ENCODE measurements at regions not wholly inside any gene's neighbourhood (a gene's known extent, or its start where the extent isn't known, plus 50 kb on each side); places are given as distances from the start of the nearest gene placed in this dataset.

DNA sequence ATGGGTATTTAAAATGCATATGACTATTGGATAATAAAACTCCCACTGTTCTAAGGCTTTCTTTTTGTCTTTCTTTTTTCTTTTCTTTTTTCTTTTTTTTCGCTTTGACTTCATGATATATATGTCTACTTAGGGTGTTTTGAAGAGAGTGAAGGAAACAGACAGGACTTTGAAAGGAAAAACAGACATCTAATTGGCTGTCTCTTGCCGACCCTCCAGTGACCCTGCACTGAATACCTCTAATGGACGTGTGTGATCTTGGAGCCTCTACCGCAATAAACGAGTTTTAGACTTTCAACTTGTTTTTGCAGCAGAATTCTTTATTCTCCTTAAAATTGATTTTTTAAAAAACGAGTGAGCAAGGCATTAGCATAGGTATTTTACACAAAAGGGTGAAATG is 158.1 kb upstream of the NR2F2 start:
- no peak overlapping the region for H3K4me2 ChIP-seq (ENCODE audit: insufficient read depth, low read length)
- H3K27ac ChIP-seq (ENCODE audit: low read length): no peak overlapping the region
- H2AFZ ChIP-seq (ENCODE audit: low read depth, low read length): no peak overlapping the region
- no peak for TF ChIP-seq EZH2 (IDR thresholded peaks at IDR 0.05; ENCODE audit: borderline replicate concordance, low read depth, low read length, severe bottlenecking)
- TF ChIP-seq, protein P1, sequence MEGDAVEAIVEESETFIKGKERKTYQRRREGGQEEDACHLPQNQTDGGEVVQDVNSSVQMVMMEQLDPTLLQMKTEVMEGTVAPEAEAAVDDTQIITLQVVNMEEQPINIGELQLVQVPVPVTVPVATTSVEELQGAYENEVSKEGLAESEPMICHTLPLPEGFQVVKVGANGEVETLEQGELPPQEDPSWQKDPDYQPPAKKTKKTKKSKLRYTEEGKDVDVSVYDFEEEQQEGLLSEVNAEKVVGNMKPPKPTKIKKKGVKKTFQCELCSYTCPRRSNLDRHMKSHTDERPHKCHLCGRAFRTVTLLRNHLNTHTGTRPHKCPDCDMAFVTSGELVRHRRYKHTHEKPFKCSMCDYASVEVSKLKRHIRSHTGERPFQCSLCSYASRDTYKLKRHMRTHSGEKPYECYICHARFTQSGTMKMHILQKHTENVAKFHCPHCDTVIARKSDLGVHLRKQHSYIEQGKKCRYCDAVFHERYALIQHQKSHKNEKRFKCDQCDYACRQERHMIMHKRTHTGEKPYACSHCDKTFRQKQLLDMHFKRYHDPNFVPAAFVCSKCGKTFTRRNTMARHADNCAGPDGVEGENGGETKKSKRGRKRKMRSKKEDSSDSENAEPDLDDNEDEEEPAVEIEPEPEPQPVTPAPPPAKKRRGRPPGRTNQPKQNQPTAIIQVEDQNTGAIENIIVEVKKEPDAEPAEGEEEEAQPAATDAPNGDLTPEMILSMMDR (IDR thresholded peaks at IDR 0.05; ENCODE audit: borderline replicate concordance, extremely low read depth, low read length, poor library complexity, severe bottlenecking): no peak
- H3K4me3 ChIP-seq (ENCODE audit: low read depth in 1 of 2, low read length in 2 of 2): no peak overlapping the region
- no peaks in the 10 kb centered on the region for H3K27me3 ChIP-seq (ENCODE audit: insufficient read depth, low read length, poor library complexity)
- no peaks in the 10 kb centered on the region for H3K36me3 ChIP-seq (ENCODE audit: insufficient read depth, low read length)
- ATAC-seq (ENCODE audit: insufficient read depth, low read depth): no peak
- H3K4me1 ChIP-seq (ENCODE audit: insufficient read depth, low read length): no peaks in the 10 kb centered on the region
- no peak for DNase-seq
- no peaks in the 10 kb centered on the region for H4K20me1 ChIP-seq (ENCODE audit: insufficient read depth, low read length)
- no peak overlapping the region for H3K9ac ChIP-seq (ENCODE audit: low read depth, low read length)
- H3K79me2 ChIP-seq (ENCODE audit: insufficient read depth, low read length): no peaks in the 10 kb centered on the region
- no peaks in the 10 kb centered on the region for H3K9me3 ChIP-seq (ENCODE audit: insufficient read depth, low read length, severe bottlenecking)

DNA sequence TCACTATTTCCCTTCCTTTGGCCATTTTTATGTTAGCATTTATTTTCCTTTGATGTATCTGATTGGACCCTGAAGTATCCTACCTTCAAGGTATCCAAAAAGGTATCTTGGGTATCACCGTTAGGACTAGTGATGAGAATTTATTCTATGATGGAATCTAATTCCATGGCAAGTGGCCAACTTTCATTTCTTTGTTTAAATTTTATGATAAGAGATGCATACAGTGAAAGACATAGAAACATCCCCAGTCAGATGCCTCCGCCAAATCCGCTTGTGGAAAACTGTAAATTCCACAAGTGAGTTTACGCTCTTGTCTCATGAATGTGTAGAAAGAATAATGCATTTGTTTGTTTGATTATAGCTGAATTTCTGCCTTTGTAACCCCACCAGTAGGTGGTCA is 153.7 kb upstream of the NR2F2 start:
- Histone ChIP-seq H3K4me2 (ENCODE audit: insufficient read depth, low read length) (no peak overlapping the region), H3K27me3 (ENCODE audit: insufficient read depth, low read length, poor library complexity) (peaks cover 5% of the 10 kb centered on the region), H3K79me2 (ENCODE audit: insufficient read depth, low read length) (no peaks in the 10 kb centered on the region), H3K27ac (ENCODE audit: low read length) (no peak overlapping the region), H3K36me3 (ENCODE audit: insufficient read depth, low read length) (no peaks in the 10 kb centered on the region), H3K4me1 (ENCODE audit: insufficient read depth, low read length) (no peaks in the 10 kb centered on the region), H2AFZ (ENCODE audit: low read depth, low read length) (no peak overlapping the region), H3K9ac (ENCODE audit: low read depth, low read length) (no peak overlapping the region), H4K20me1 (ENCODE audit: insufficient read depth, low read length) (no peaks in the 10 kb centered on the region), H3K9me3 (ENCODE audit: insufficient read depth, low read length, severe bottlenecking) (no peaks in the 10 kb centered on the region), H3K4me3 (ENCODE audit: low read depth in 1 of 2, low read length in 2 of 2) (no peak overlapping the region)
- ATAC-seq (ENCODE audit: insufficient read depth, low read depth) (no peak), DNase-seq (no peak)
- TF ChIP-seq EZH2 (IDR thresholded peaks at IDR 0.05; ENCODE audit: borderline replicate concordance, low read depth, low read length, severe bottlenecking): no peak
- TF ChIP-seq, protein P1 (IDR thresholded peaks at IDR 0.05; ENCODE audit: borderline replicate concordance, extremely low read depth, low read length, poor library complexity, severe bottlenecking): no peak

DNA sequence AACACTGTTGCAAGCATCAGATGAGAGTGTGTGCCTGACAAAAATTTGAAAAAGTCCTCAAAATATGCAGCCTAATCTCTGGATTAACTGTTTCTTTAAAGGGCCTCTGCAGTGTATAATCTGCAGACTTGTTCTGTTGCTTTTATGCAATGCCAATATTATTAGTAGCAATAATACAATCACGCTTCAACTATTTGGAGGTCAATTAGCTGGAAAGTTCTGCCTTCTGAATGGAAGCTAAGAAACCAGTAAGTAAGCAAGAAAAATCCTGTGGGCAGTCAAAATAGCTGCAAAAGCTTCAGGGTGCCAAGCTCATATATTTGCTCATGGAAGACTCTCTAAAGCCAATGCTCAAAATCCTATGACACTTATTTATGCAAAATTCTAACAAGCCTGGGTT is 153.2 kb upstream of the NR2F2 start:
- Histone ChIP-seq H3K79me2 (ENCODE audit: insufficient read depth, low read length) (no peaks in the 10 kb centered on the region), H3K9me3 (ENCODE audit: insufficient read depth, low read length, severe bottlenecking) (no peaks in the 10 kb centered on the region), H3K4me3 (ENCODE audit: low read depth in 1 of 2, low read length in 2 of 2) (no peak overlapping the region), H3K4me2 (ENCODE audit: insufficient read depth, low read length) (no peak overlapping the region), H3K4me1 (ENCODE audit: insufficient read depth, low read length) (no peaks in the 10 kb centered on the region), H2AFZ (ENCODE audit: low read depth, low read length) (no peak overlapping the region), H3K27ac (ENCODE audit: low read length) (no peak overlapping the region), H4K20me1 (ENCODE audit: insufficient read depth, low read length) (no peaks in the 10 kb centered on the region), H3K27me3 (ENCODE audit: insufficient read depth, low read length, poor library complexity) (peaks cover 5% of the 10 kb centered on the region), H3K36me3 (ENCODE audit: insufficient read depth, low read length) (no peaks in the 10 kb centered on the region), H3K9ac (ENCODE audit: low read depth, low read length) (no peak overlapping the region)
- TF ChIP-seq, protein P1 (IDR thresholded peaks at IDR 0.05; ENCODE audit: borderline replicate concordance, extremely low read depth, low read length, poor library complexity, severe bottlenecking): no peak
- TF ChIP-seq EZH2 (IDR thresholded peaks at IDR 0.05; ENCODE audit: borderline replicate concordance, low read depth, low read length, severe bottlenecking): no peak
- ATAC-seq (ENCODE audit: insufficient read depth, low read depth) (no peak), DNase-seq (no peak)
